Cardiac muscle cell (in vitro differentiated cells and primary cell): ENCODE measurements at regions not wholly inside any gene's neighbourhood (a gene's known extent, or its start where the extent isn't known, plus 50 kb on each side); places are given as distances from the start of the nearest gene placed in this dataset.

Experiments used
- DNase-seq, 2 donors: peaks; one replicate each; pipeline versions ENCODE4 v3.0.0 to v3.0.0-alpha.2; 2010 to 2017; ENCODE audit warnings: low read depth in 1 of 2, low spot score in 1 of 2
- H3K27ac ChIP-seq: fragments of 200-600 bp; sonication (generic); 2 replicates; pipeline ENCODE4 v1.5.1; 2016
- H3K27me3 ChIP-seq: fragments of 200-600 bp; sonication (generic); 2 replicates; pipeline ENCODE4 v1.6.0; 2016; ENCODE audit warnings: control low read depth
- H3K36me3 ChIP-seq: fragments of 200-600 bp; sonication (generic); 2 replicates; pipeline ENCODE4 v1.5.1; 2016; ENCODE audit warnings: control low read depth
- H3K4me1 ChIP-seq: fragments of 200-600 bp; sonication (generic); 2 replicates; pipeline ENCODE4 v1.8.1; 2017; ENCODE audit warnings: low read depth, mild to moderate bottlenecking, mixed run types
- H3K4me3 ChIP-seq: fragments of 200-600 bp; sonication (generic); 2 replicates; pipeline ENCODE4 v1.5.1; 2016; ENCODE audit warnings: mild to moderate bottlenecking
- H3K9me3 ChIP-seq: fragments of 200-600 bp; sonication (generic); 2 replicates; pipeline ENCODE4 v1.5.1; 2017; ENCODE audit warnings: low read depth, mild to moderate bottlenecking, control low read depth
- TF ChIP-seq, protein P1 (sequence below): IDR thresholded peaks from 2 replicates; pipeline ENCODE4 v1.5.1; 2012; ENCODE audit warnings: low read depth, mild to moderate bottlenecking, low read length

GRCh38 chr11:91047882-91048281 lies 825.0 kb upstream of the CHORDC1 start:
- Histone ChIP-seq H3K4me3 (no peak overlapping the region), H3K36me3 (no peaks in the 10 kb centered on the region), H3K9me3 (no peaks in the 10 kb centered on the region), H3K27me3 (no peaks in the 10 kb centered on the region), H3K27ac (no peak overlapping the region), H3K4me1 (no peaks in the 10 kb centered on the region)
- no peak for DNase-seq
- TF ChIP-seq, protein P1, sequence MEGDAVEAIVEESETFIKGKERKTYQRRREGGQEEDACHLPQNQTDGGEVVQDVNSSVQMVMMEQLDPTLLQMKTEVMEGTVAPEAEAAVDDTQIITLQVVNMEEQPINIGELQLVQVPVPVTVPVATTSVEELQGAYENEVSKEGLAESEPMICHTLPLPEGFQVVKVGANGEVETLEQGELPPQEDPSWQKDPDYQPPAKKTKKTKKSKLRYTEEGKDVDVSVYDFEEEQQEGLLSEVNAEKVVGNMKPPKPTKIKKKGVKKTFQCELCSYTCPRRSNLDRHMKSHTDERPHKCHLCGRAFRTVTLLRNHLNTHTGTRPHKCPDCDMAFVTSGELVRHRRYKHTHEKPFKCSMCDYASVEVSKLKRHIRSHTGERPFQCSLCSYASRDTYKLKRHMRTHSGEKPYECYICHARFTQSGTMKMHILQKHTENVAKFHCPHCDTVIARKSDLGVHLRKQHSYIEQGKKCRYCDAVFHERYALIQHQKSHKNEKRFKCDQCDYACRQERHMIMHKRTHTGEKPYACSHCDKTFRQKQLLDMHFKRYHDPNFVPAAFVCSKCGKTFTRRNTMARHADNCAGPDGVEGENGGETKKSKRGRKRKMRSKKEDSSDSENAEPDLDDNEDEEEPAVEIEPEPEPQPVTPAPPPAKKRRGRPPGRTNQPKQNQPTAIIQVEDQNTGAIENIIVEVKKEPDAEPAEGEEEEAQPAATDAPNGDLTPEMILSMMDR, result no peak

DNA sequence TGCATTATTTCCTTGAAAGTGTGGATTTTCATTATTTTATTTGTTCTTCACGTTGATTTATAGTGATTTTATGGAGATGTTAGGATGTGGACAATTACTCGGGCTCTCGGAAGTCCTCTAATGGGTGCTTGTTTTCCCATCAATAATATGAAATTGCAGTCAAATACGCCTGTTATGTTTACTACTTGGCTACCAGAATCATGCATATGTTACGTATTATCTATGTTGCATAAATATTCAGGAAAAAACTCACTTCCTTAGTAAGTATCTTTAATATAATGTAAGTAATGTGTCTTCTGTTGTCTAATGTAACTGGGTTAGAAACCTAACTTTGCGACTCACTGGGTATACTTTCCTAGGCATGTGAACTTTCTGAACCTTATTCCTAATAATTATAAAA lies 823.4 kb upstream of the CHORDC1 start:
- no peaks in the 10 kb centered on the region for H3K4me1 ChIP-seq
- H3K4me3 ChIP-seq, result no peak overlapping the region
- H3K27ac ChIP-seq, result no peak overlapping the region
- no peaks in the 10 kb centered on the region for H3K27me3 ChIP-seq
- H3K9me3 ChIP-seq, result no peaks in the 10 kb centered on the region
- H3K36me3 ChIP-seq, result no peaks in the 10 kb centered on the region
- no peak for DNase-seq
- TF ChIP-seq, protein P1, result no peak

DNA sequence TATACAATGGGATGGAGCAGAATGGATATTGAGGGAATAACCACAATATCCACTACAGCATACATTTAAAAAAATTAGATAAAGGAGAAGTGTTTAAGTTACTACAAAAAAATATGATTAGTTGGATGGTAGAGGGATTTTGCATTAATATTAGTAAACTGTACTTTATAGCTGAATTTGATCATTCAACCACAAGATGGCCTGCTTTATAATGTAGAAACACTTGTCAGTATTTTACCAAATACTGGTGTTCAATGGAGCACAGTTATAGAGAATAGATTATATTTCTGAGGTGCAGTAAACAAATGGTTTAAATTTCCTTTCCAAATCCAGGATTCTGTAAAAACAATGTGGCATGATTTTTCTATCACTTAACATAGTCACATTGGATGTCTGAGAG lies 818.8 kb upstream of the CHORDC1 start:
- Histone ChIP-seq H3K4me3 (no peak overlapping the region), H3K36me3 (no peaks in the 10 kb centered on the region), H3K9me3 (no peaks in the 10 kb centered on the region), H3K4me1 (no peaks in the 10 kb centered on the region), H3K27me3 (no peaks in the 10 kb centered on the region), H3K27ac (no peak overlapping the region)
- no peak for DNase-seq
- TF ChIP-seq, protein P1, result no peak

- Histone ChIP-seq H3K4me3 (no peak overlapping the region), H3K4me1 (no peaks in the 10 kb centered on the region), H3K36me3 (no peaks in the 10 kb centered on the region), H3K27ac (no peak overlapping the region), H3K27me3 (no peaks in the 10 kb centered on the region), H3K9me3 (no peaks in the 10 kb centered on the region)
- no peak for DNase-seq
- TF ChIP-seq, protein P1, result no peak
Observed at GRCh38 chr11:91023731-91024130, 800.9 kb upstream of the CHORDC1 start.

DNA sequence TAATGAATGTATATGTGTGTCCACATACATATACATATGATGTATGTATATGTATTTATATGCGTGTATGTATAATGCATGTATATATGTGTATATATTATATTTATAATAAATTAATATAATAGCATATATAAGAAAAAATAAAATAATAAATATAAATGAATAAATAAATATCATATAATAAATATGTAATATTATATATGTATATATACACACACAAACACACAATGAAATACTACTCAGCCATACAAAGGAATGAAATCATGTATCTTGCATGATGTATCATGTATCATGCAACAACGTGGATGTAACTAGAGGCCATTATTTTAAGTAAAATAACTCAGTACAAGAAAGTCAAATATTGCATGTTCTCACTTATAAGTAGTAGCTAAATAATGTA lies 788.7 kb upstream of the CHORDC1 start:
- no peaks in the 10 kb centered on the region for H3K36me3 ChIP-seq
- no peak overlapping the region for H3K4me3 ChIP-seq
- no peaks in the 10 kb centered on the region for H3K4me1 ChIP-seq
- TF ChIP-seq, protein P1, result no peak
- H3K27me3 ChIP-seq, result no peaks in the 10 kb centered on the region
- no peak overlapping the region for H3K27ac ChIP-seq
- no peaks in the 10 kb centered on the region for H3K9me3 ChIP-seq
- DNase-seq, result no peak

- no peak overlapping the region for H3K4me3 ChIP-seq
- no peaks in the 10 kb centered on the region for H3K27me3 ChIP-seq
Observed at GRCh38 chr11:91005458-91005857, 782.6 kb upstream of the CHORDC1 start.

More at GRCh38 chr11:91005458-91005857, 782.6 kb upstream of the CHORDC1 start:
- no peaks in the 10 kb centered on the region for H3K9me3 ChIP-seq
- no peak for DNase-seq
- no peaks in the 10 kb centered on the region for H3K36me3 ChIP-seq
- H3K27ac ChIP-seq, result no peak overlapping the region
- no peaks in the 10 kb centered on the region for H3K4me1 ChIP-seq
- TF ChIP-seq, protein P1, result no peak
